Neuron (in vitro differentiated cells): ENCODE measurements at regions not wholly inside any gene's neighbourhood (a gene's known extent, or its start where the extent isn't known, plus 50 kb on each side); places are given as distances from the start of the nearest gene placed in this dataset.
"Not testable (repeated sequence)": the region's sequence is repeated elsewhere in the genome, so short reads cannot be mapped to it uniquely, and the experiment has no call there.

ENCODE experiments used
- H2AFZ ChIP-seq: one replicate; pipeline ENCODE4 v1.6.1; 2013; ENCODE audit warnings: low read depth, mild to moderate bottlenecking, inconsistent platforms, low read length, moderate library complexity
- H3K27me3 ChIP-seq: one replicate; pipeline ENCODE4 v1.6.1; 2013; ENCODE audit warnings: low read length; ENCODE audit not compliant: insufficient read depth
- H3K36me3 ChIP-seq: one replicate; pipeline ENCODE4 v1.6.1; 2013; ENCODE audit warnings: low read length; ENCODE audit not compliant: insufficient read depth
- H3K4me1 ChIP-seq: one replicate; pipeline ENCODE4 v1.6.1; 2013; ENCODE audit warnings: low read length; ENCODE audit not compliant: insufficient read depth
- H3K4me3 ChIP-seq: 2 replicates; pipeline ENCODE4 v1.5.1; 2013; ENCODE audit warnings: mild to moderate bottlenecking, low read length, moderate library complexity
- H3K9me3 ChIP-seq: one replicate; pipeline ENCODE4 v1.6.1; 2013; ENCODE audit warnings: low read length

GRCh38 chr7:133167300-133167699 is 85.4 kb upstream of the CHCHD3 start:
- Histone ChIP-seq H3K36me3 (no peaks in the 10 kb centered on the region), H3K27me3 (peaks cover 2% of the 10 kb centered on the region), H2AFZ (no peak overlapping the region), H3K4me3 (no peak overlapping the region), H3K4me1 (no peaks in the 10 kb centered on the region), H3K9me3 (no peaks in the 10 kb centered on the region)

GRCh38 chr7:133169167-133169822 is 83.6 kb upstream of the EXOC4 start:
- not testable (repeated sequence) for H3K36me3 ChIP-seq, H3K27me3 ChIP-seq, H3K4me3 ChIP-seq, H2AFZ ChIP-seq, H3K4me1 ChIP-seq, H3K9me3 ChIP-seq

DNA sequence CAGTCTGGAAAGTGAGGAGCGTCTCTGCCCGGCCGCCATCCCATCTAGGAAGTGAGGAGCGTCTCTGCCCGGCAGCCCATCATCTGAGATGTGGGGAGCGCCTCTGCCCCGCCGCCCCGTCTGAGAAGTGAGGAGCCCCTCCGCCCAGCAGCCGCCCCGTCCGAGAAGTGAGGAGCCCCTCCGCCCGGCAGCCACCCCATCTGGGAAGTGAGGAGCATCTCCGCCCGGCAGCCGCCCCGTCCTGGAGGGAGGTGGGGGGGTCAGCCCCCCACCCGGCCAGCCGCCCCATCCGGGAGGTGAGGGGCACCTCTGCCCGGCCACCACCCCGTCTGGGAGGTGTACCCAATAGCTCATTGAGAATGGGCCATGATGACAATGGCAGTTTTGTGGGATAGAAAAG is 75.4 kb upstream of the EXOC4 start:
- H3K9me3 ChIP-seq, H3K36me3 ChIP-seq, H2AFZ ChIP-seq, H3K27me3 ChIP-seq, H3K4me1 ChIP-seq, H3K4me3 ChIP-seq: not testable (repeated sequence)

DNA sequence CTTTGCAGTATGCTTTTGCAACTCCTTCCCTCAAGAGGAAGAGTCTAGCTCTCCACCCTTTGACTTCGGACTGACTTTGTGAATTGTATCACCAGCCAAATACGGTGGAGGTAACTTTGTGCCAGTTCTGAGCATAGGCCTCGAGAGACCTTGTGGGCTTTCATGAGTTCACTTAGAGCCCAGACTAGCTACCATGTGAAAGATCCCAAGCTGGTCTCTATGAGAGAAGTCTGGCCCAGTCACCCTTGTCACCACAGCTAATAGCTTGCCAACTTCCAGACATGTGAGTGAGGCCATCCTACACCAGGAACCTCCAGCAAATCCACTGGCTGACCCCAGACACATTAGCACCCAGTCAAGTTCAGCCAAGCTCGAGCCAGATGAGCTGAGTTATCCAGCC is 72.2 kb upstream of the EXOC4 start:
- no peaks in the 10 kb centered on the region for H3K9me3 ChIP-seq
- H3K27me3 ChIP-seq = no peaks in the 10 kb centered on the region
- H3K4me1 ChIP-seq = no peaks in the 10 kb centered on the region
- no peak overlapping the region for H3K4me3 ChIP-seq
- no peak overlapping the region for H2AFZ ChIP-seq
- H3K36me3 ChIP-seq = no peaks in the 10 kb centered on the region

- Histone ChIP-seq H2AFZ (no peak overlapping the region), H3K9me3 (no peaks in the 10 kb centered on the region), H3K36me3 (no peaks in the 10 kb centered on the region), H3K4me3 (no peak overlapping the region), H3K27me3 (no peaks in the 10 kb centered on the region), H3K4me1 (no peaks in the 10 kb centered on the region)
Observed at GRCh38 chr7:133183042-133183794, 69.7 kb upstream of the EXOC4 start.

DNA sequence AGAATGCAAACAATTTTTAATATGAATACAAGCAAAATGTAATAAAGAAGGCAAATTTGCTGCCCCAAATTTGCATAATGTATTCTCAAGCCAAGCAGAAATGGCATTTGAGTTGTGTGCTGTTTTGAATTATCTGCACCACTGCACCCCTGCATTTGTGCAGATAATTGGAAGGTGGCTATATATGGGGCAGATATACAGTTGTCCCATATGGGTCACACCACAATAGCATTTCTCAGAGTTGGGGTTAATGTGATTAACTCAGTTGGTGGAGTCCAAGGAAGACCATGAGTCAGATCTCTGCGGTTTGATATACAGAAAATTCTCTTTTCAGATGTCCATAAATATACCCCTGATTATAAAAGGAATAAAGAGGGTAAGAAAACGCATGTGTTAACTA is 68.9 kb upstream of the EXOC4 start:
- H3K4me1 ChIP-seq = no peaks in the 10 kb centered on the region
- no peak overlapping the region for H2AFZ ChIP-seq
- H3K27me3 ChIP-seq = no peaks in the 10 kb centered on the region
- no peaks in the 10 kb centered on the region for H3K9me3 ChIP-seq
- H3K36me3 ChIP-seq = no peaks in the 10 kb centered on the region
- no peak overlapping the region for H3K4me3 ChIP-seq

DNA sequence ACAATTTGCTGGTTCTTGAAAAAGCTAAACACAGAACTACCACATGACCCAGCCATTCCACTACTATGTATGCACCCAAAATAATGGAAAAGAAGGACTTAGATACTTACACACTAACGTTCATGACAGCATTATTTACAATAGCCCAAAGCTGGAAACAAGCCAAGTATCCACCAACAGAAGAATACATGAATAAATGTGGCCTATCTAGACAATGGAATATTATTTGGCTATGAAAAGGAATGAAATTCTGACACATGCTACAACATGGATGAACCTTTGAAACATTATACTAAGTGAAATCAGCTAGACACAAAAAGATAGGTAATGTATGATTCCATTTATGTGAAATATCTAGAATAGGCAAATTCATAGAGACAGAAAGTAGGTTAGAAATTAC is 67.4 kb upstream of the EXOC4 start:
- H3K4me3 ChIP-seq = no peak overlapping the region
- H3K27me3 ChIP-seq = no peaks in the 10 kb centered on the region
- H3K36me3 ChIP-seq = no peaks in the 10 kb centered on the region
- H3K4me1 ChIP-seq = no peaks in the 10 kb centered on the region
- no peak overlapping the region for H2AFZ ChIP-seq
- H3K9me3 ChIP-seq = no peaks in the 10 kb centered on the region

- Histone ChIP-seq H3K9me3 (no peaks in the 10 kb centered on the region), H3K27me3 (no peaks in the 10 kb centered on the region), H3K4me1 (no peaks in the 10 kb centered on the region), H3K36me3 (no peaks in the 10 kb centered on the region), H2AFZ (no peak overlapping the region), H3K4me3 (no peak overlapping the region)
Observed at GRCh38 chr7:133186060-133186459, 66.8 kb upstream of the EXOC4 start.

DNA sequence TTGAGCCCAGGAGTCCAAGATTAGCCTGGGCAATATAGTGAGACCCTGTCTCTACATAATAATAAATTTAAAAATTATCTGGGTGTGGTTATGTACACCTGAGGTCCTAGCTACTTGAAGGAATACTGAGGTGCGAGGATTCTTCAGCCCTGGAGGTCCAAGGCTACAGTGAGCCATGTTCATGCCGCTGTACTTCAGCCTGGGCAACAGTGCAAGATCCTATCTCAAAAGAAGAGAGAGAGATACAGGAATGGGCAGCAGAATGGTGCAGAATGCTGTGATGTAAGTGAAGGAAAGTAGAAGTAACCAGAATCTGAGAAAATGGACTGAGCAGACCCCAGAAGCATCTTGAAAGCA is 62.7 kb upstream of the EXOC4 start:
- no peaks in the 10 kb centered on the region for H3K9me3 ChIP-seq
- H3K4me1 ChIP-seq = no peaks in the 10 kb centered on the region
- no peak overlapping the region for H3K4me3 ChIP-seq
- H2AFZ ChIP-seq = no peak overlapping the region
- H3K27me3 ChIP-seq = peaks cover 3% of the 10 kb centered on the region
- H3K36me3 ChIP-seq = no peaks in the 10 kb centered on the region

DNA sequence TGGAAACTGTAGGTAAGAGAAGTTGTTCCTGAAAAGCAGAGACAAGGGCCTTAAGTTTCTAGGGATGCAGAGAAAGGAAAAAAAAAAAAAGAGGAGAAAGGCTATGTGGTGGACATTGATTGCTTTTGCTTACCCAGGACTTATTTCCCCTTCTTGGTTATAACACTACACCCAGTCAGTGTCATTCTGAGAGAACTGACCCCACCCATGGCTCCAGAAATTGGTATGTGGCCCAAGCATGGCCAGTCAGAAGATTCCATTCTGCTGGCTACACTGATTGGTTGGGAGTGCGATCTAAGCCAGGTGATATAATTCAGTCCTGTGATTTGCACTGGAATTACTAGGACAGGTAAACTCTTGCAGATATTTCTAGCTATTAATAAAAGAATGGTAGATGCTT is 62.2 kb upstream of the EXOC4 start:
- Histone ChIP-seq H3K9me3 (no peaks in the 10 kb centered on the region), H3K4me3 (no peak overlapping the region), H3K4me1 (no peaks in the 10 kb centered on the region), H2AFZ (no peak overlapping the region), H3K36me3 (no peaks in the 10 kb centered on the region), H3K27me3 (peaks cover 3% of the 10 kb centered on the region)

- Histone ChIP-seq H3K36me3 (no peaks in the 10 kb centered on the region), H2AFZ (no peak overlapping the region), H3K27me3 (peaks cover 3% of the 10 kb centered on the region), H3K9me3 (no peaks in the 10 kb centered on the region), H3K4me3 (no peak overlapping the region), H3K4me1 (peaks cover under 1% of the 10 kb centered on the region)
Observed at GRCh38 chr7:133191787-133192186, 61.1 kb upstream of the EXOC4 start.

GRCh38 chr7:133195868-133196267 is 57.0 kb upstream of the EXOC4 start:
- peaks cover 12% of the 10 kb centered on the region for H3K4me1 ChIP-seq
- H3K9me3 ChIP-seq = no peaks in the 10 kb centered on the region
- no peaks in the 10 kb centered on the region for H3K36me3 ChIP-seq
- H3K27me3 ChIP-seq = peaks cover 3% of the 10 kb centered on the region
- H3K4me3 ChIP-seq = no peak overlapping the region
- no peak overlapping the region for H2AFZ ChIP-seq

DNA sequence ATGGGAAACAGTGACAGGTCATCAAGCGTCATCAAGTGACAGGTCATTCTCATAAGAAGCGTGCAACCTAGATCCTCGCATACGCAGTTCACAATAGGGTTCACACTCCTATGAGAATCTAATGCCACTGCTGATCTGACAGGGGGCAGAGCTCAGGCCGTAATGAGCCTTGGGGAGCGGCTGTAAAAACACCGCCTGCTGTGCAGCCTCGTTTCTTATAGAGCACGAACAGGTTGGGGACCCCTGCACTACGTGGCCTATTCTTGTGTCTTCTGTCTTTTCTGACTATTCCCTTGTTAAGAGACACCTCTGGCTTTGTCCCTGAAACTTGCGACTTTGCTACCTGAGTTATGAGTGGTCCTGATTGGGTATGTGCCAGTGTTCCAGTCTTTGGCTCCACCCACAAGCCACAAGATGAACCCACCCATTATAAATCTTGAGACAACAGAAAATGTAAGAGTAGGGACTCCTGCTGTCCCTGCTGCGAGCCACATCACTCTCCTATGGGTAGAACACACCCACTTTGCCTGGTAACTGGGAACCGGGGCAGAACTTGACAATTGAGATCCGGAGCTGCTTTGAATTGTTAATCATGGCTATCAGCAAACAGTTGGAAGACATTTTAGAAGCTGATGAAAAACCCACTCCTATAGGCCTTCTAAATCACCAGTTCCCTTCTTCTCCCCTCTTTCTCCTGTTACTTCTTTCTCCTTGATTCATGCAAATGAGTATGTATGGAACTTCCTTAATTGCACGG is 55.8 kb upstream of the EXOC4 start:
- peak overlapping the region; percentile 81 for H2AFZ ChIP-seq
- H3K36me3 ChIP-seq = no peaks in the 10 kb centered on the region
- H3K27me3 ChIP-seq = peaks cover 3% of the 10 kb centered on the region
- H3K9me3 ChIP-seq = no peaks in the 10 kb centered on the region
- peaks cover 12% of the 10 kb centered on the region for H3K4me1 ChIP-seq
- H3K4me3 ChIP-seq = peak overlapping the region; percentile 23
